Omental fat pad (tissue), 3 donors: ENCODE measurements at regions not wholly inside any gene's neighbourhood (a gene's known extent, or its start where the extent isn't known, plus 50 kb on each side); places are given as distances from the start of the nearest gene placed in this dataset. TPM values are rescaled to one million over a fixed set of nuclear protein-coding genes. Genes with fewer than 3 reads are reported as not detected.

ENCODE experiments used
- ATAC-seq: fragments of 150-250 bp; one replicate; pipeline ENCODE4 v1.9.1; 2016; ENCODE audit warnings: mild to moderate bottlenecking, moderate library complexity; ENCODE audit not compliant: low FRiP score
- DNase-seq: peaks from one replicate; pipeline ENCODE4 v3.0.0-alpha.2; 2019; ENCODE audit warnings: low spot score
- small RNA-seq: library from RNA; depleted of rRNA; stranded (forward); fragments of <200 nt; gene quantifications from one replicate; pipeline ENCODE3, GENCODE V24; 2016
- TF ChIP-seq, protein P1 (sequence below), 3 donors: fragments of 450-650 bp; IDR thresholded peaks; one replicate each; pipeline ENCODE4 v1.5.1; 2016 to 2017; ENCODE audit warnings: antibody characterized with exemption in 3 of 3, mild to moderate bottlenecking in 3 of 3, moderate library complexity in 2 of 3

DNA sequence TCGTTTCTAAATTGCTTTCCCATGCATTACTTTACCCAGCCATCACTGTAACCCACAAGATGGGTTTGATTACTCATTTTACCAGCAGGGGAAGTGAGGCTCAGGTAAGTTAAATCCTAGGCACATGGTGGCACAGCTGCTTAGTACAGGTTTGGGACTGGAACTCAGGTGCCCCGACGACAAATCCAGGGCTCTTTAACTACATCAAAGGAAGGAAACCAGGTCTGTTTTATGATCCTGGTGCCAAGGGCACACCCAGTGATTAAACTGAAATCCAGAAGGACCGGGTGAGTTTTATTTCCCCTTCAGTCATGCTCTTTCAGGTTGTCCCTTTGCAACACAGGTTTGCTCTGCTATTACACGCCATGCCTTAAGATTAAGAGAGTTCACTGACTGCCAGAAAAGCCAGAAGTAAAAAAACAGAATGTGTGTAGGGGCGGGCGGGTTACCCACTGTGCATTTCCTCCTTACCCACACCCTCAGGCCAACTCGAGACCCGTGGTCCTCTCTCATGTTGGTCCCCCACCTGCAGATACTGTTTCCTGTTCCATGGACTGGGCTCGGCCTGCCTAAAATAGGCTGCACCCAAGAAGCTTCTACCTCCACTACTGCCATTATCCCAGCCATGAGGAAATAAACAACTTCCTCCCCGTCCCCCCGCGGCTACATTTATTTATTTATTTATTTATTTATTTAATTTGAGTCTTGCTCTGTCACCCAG is 55.1 kb upstream of the KDM7A start:
- DNase-seq (no peak), ATAC-seq (no peak)
- TF ChIP-seq, protein P1, sequence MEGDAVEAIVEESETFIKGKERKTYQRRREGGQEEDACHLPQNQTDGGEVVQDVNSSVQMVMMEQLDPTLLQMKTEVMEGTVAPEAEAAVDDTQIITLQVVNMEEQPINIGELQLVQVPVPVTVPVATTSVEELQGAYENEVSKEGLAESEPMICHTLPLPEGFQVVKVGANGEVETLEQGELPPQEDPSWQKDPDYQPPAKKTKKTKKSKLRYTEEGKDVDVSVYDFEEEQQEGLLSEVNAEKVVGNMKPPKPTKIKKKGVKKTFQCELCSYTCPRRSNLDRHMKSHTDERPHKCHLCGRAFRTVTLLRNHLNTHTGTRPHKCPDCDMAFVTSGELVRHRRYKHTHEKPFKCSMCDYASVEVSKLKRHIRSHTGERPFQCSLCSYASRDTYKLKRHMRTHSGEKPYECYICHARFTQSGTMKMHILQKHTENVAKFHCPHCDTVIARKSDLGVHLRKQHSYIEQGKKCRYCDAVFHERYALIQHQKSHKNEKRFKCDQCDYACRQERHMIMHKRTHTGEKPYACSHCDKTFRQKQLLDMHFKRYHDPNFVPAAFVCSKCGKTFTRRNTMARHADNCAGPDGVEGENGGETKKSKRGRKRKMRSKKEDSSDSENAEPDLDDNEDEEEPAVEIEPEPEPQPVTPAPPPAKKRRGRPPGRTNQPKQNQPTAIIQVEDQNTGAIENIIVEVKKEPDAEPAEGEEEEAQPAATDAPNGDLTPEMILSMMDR (IDR thresholded peaks at IDR 0.05): no peak

- TF ChIP-seq, protein P1 (IDR thresholded peaks at IDR 0.05): no peak
- peak; percentile 35 for ATAC-seq
- no peak for DNase-seq
These were observed 54.3 kb upstream of the KDM7A start for GRCh38 chr7:140230861-140231770.

GRCh38 chr7:140230516-140230860 is 53.7 kb upstream of the KDM7A start:
- DNase-seq: no peak
- ATAC-seq: peak; percentile 40
- TF ChIP-seq, protein P1 (IDR thresholded peaks at IDR 0.05): no peak

DNA sequence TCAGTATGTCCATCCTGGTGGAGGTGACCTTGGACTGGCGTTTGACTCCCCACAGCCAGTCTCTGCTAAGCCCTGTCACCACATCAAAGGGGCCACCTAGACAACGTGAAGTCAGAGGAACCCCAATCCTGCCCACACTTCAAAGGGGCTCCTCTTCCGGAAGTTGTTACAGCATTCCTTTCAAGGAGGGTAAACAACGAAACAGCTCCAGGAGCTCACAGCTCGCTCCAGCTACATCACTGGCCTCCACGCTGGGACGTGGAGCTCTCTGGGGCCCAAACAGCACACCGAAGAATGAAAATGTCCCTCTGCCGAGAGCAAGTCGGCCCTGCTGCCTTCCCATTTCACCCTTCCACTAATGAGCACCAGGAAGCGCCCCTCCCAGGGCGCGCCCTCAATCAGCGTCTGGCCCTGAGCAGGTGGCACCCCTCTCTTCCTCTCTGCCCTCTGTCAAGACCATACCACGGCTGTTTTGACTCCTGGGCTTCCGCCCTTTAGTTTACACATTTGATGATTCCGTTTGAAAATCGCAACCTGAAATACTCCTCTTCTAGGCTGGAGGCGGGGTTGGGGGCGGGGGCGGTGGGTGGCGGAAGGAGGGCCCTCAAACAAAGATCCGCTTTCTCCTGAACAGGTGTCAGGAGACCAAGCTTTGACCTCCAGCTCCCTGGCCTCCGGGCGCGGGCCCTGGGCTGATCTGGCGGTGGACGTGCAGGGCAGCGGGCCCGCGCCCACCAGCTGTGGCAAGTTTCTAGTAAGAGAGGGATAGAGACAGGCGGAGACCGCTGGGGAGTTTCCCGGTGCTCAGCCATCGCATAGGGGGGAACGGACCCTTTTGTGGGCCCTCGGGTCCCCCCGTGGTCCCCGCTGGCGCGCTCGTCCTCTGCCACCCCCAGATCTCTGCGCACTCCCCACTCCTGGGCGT is 53.1 kb upstream of the KDM7A start:
- ATAC-seq (no peak), DNase-seq (no peak)
- TF ChIP-seq, protein P1 (IDR thresholded peaks at IDR 0.05): no peak

GRCh38 chr7:140229101-140229525 is 52.3 kb upstream of the KDM7A start:
- DNase-seq (no peak), ATAC-seq (no peak)
- TF ChIP-seq, protein P1 (IDR thresholded peaks at IDR 0.05): no peak

Small RNA genes lying in the stretch of these regions (small RNA-seq; reads per million reads assigned to genes)
- gene RNU1-58P: not detected
